ENCODE measurements at regions not wholly inside any gene's neighbourhood (a gene's known extent, or its start where the extent isn't known, plus 50 kb on each side); places are given as distances from the start of the nearest gene placed in this dataset.

GRCh38 chr16:86175816-86176215 lies 276.9 kb downstream of the IRF8 start:
- TF ChIP-seq CTCF (conservative IDR thresholded peaks at IDR 0.05; ENCODE audit: low read depth) = no peak
- H3K27ac ChIP-seq = no peak overlapping the region
- DNase-seq (ENCODE audit: low spot score) = no peak
- CTCF ChIA-PET = no interaction called here
- POLR2A ChIA-PET (ENCODE audit: low non-redundant PET) = no interaction called here

GRCh38 chr16:86176462-86176861 lies 277.5 kb downstream of the IRF8 start:
- H3K27ac ChIP-seq = no peak overlapping the region
- no peak for DNase-seq (ENCODE audit: low spot score)
- POLR2A ChIA-PET (ENCODE audit: low non-redundant PET) = no interaction called here
- CTCF ChIA-PET = no interaction called here
- TF ChIP-seq CTCF (conservative IDR thresholded peaks at IDR 0.05; ENCODE audit: low read depth) = no peak

GRCh38 chr16:86180244-86180643 lies 281.3 kb downstream of the IRF8 start:
- ChIA-PET CTCF (no interaction called here), POLR2A (ENCODE audit: low non-redundant PET) (no interaction called here)
- DNase-seq (ENCODE audit: low spot score) = no peak
- no peak for TF ChIP-seq CTCF (conservative IDR thresholded peaks at IDR 0.05; ENCODE audit: low read depth)
- no peak overlapping the region for H3K27ac ChIP-seq

GRCh38 chr16:86180780-86181179 lies 281.8 kb downstream of the IRF8 start:
- ChIA-PET POLR2A (ENCODE audit: low non-redundant PET) (no interaction called here), CTCF (no interaction called here)
- DNase-seq (ENCODE audit: low spot score) = no peak
- no peak for TF ChIP-seq CTCF (conservative IDR thresholded peaks at IDR 0.05; ENCODE audit: low read depth)
- H3K27ac ChIP-seq = no peak overlapping the region

- no peak overlapping the region for H3K27ac ChIP-seq
- DNase-seq (ENCODE audit: low spot score) = no peak
- POLR2A ChIA-PET (ENCODE audit: low non-redundant PET) = no interaction called here
- TF ChIP-seq CTCF (conservative IDR thresholded peaks at IDR 0.05; ENCODE audit: low read depth) = no peak
- CTCF ChIA-PET = no interaction called here
Observed at GRCh38 chr16:86181526-86181925, 282.6 kb downstream of the IRF8 start.

GRCh38 chr16:86184185-86184584 lies 285.2 kb downstream of the IRF8 start:
- no peak for TF ChIP-seq CTCF (conservative IDR thresholded peaks at IDR 0.05; ENCODE audit: low read depth)
- H3K27ac ChIP-seq = no peak overlapping the region
- DNase-seq (ENCODE audit: low spot score) = no peak
- POLR2A ChIA-PET (ENCODE audit: low non-redundant PET) = no interaction called here
- CTCF ChIA-PET = no interaction called here

GRCh38 chr16:86185089-86185488 lies 286.1 kb downstream of the IRF8 start:
- POLR2A ChIA-PET (ENCODE audit: low non-redundant PET) = no interaction called here
- no peak for DNase-seq (ENCODE audit: low spot score)
- CTCF ChIA-PET = interaction anchor here (0.7 kb wide), 1 partner anchor 53 kb away, joined by 5 read pairs; no protein-coding TSS in a partner anchor
- no peak for TF ChIP-seq CTCF (conservative IDR thresholded peaks at IDR 0.05; ENCODE audit: low read depth)
- H3K27ac ChIP-seq = no peak overlapping the region
